Upper lobe of left lung (tissue), 4 donors: ENCODE measurements at regions not wholly inside any gene's neighbourhood (a gene's known extent, or its start where the extent isn't known, plus 50 kb on each side); places are given as distances from the start of the nearest gene placed in this dataset.

Experiments
- CTCF ChIP-seq, 6 experiments: fragments of 450-650 bp in 4 of 6; fragments of 200-600 bp in 2 of 6; sonication (generic) in 2 of 6; IDR thresholded peaks; one replicate each; pipeline ENCODE4 v1.5.1; 2016 to 2019; ENCODE audit warnings: antibody characterized with exemption in 6 of 6
- POLR2A ChIP-seq, 4 donors: fragments of 450-650 bp; IDR thresholded peaks; one replicate each; pipeline ENCODE4 v1.5.1; 2016 to 2017; ENCODE audit warnings: antibody characterized with exemption in 4 of 4, mild to moderate bottlenecking in 2 of 4
- POLR2AphosphoS5 ChIP-seq, 2 donors: sonication (generic); formaldehyde crosslinking; IDR thresholded peaks; one replicate each; pipeline ENCODE4 v1.5.1; 2017; ENCODE audit warnings: antibody characterized with exemption in 2 of 2

DNA sequence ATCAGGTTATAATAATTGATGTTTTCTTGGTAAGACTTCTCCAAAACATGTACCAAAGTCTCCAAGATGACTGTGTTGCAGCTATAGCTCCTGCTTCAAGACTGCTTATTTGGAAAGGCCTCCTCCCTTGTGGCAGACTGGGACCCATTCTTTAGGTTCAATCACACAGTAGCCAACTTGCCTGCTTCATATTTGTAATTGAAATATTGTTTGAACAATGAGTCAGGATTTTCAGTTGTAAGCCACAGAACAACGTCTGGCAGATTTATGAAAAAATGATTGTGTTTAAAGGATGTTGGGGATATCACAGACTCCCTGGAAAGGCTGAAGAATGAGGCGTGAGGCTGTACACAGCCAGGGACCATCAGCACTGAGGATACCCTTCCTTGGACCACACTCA, 458.9 kb downstream of the MED10 start:
- TF ChIP-seq CTCF (IDR thresholded peaks at IDR 0.05) (no peak), POLR2A (IDR thresholded peaks at IDR 0.05) (no peak), POLR2AphosphoS5 (IDR thresholded peaks at IDR 0.05) (no peak)
